Keratinocyte (primary cell): ENCODE measurements at regions not wholly inside any gene's neighbourhood (a gene's known extent, or its start where the extent isn't known, plus 50 kb on each side); places are given as distances from the start of the nearest gene placed in this dataset.

Experiments
- DNase-seq: peaks from one replicate; pipeline ENCODE4 v3.0.0-alpha.2; 2011; ENCODE audit warnings: low read depth, missing footprints, low spot score
- FAIRE-seq: peaks from 2 replicates; lab custom pipeline; 2011; peaks lifted over from hg19 to GRCh38; lab: Jason Lieb, UNC
- H2AFZ ChIP-seq: 2 replicates; pipeline ENCODE4 v1.6.0; 2012; ENCODE audit warnings: low read length, control low read depth, inconsistent platforms; ENCODE audit not compliant: control insufficient read depth
- H3K27ac ChIP-seq: 2 replicates; pipeline ENCODE4 v1.5.1; 2011; ENCODE audit warnings: low read length; ENCODE audit not compliant: control insufficient read depth, insufficient read depth
- H3K27me3 ChIP-seq: 3 replicates; pipeline ENCODE4 v1.6.0; 2011; ENCODE audit warnings: low read length; ENCODE audit not compliant: control insufficient read depth, insufficient read depth; ENCODE audit errors: extremely low read depth
- H3K36me3 ChIP-seq, 2 experiments: 2 replicates in 1 of 2; 3 replicates in 1 of 2; pipeline ENCODE4 v1.5.1; 2011; ENCODE audit warnings: low read length in 2 of 2, mild to moderate bottlenecking in 1 of 2; ENCODE audit not compliant: control insufficient read depth in 2 of 2, insufficient read depth in 2 of 2; ENCODE audit errors: extremely low read depth in 1 of 2
- H3K4me1 ChIP-seq: 3 replicates; pipeline ENCODE4 v1.5.1; 2011; ENCODE audit warnings: low read length; ENCODE audit not compliant: control insufficient read depth, insufficient read depth; ENCODE audit errors: extremely low read depth
- H3K4me2 ChIP-seq: 3 replicates; pipeline ENCODE4 v1.6.0; 2011; ENCODE audit warnings: low read depth, low read length; ENCODE audit not compliant: control insufficient read depth, insufficient read depth; ENCODE audit errors: extremely low read depth
- H3K4me3 ChIP-seq, 3 experiments: fragments of 200-600 bp in 1 of 3; sonication (generic) in 1 of 3; 2 replicates in 2 of 3; 3 replicates in 1 of 3; pipeline ENCODE4 v1.5.1; 2011 to 2016; ENCODE audit warnings: low read length in 3 of 3, mild to moderate bottlenecking in 3 of 3, control low read depth in 2 of 3, inconsistent platforms in 1 of 3, low read depth in 1 of 3, mixed read lengths in 1 of 3, mixed run types in 1 of 3, moderate library complexity in 1 of 3; ENCODE audit not compliant: control insufficient read depth in 2 of 3, insufficient read depth in 2 of 3; ENCODE audit errors: extremely low read depth in 1 of 3
- H3K79me2 ChIP-seq: 2 replicates; pipeline ENCODE4 v1.6.0; 2012; ENCODE audit warnings: low read length; ENCODE audit not compliant: control insufficient read depth, insufficient read depth
- H3K9ac ChIP-seq: 3 replicates; pipeline ENCODE4 v1.6.0; 2011; ENCODE audit warnings: low read length; ENCODE audit not compliant: control insufficient read depth, insufficient read depth; ENCODE audit errors: extremely low read depth
- H3K9me1 ChIP-seq: 3 replicates; pipeline ENCODE4 v1.6.0; 2011; ENCODE audit warnings: low read length; ENCODE audit not compliant: control insufficient read depth, insufficient read depth; ENCODE audit errors: extremely low read depth
- H3K9me3 ChIP-seq: 2 replicates; pipeline ENCODE4 v1.5.1; 2012; ENCODE audit warnings: low read depth, low read length; ENCODE audit not compliant: control insufficient read depth
- H4K20me1 ChIP-seq: 3 replicates; pipeline ENCODE4 v1.6.0; 2011; ENCODE audit warnings: low read length; ENCODE audit not compliant: control insufficient read depth, insufficient read depth; ENCODE audit errors: extremely low read depth
- EZH2 ChIP-seq: IDR thresholded peaks from one replicate; pipeline ENCODE4 v1.6.1; 2012; ENCODE audit warnings: inconsistent platforms, mild to moderate bottlenecking, low read length, moderate library complexity
- dilution Hi-C: fragments of 300-500 bp; cut with MboI; formaldehyde crosslinking; loops from one replicate; pipeline ENCODE4 v1.7.0; 2020; ENCODE audit warnings: low sequenced_read_pairs; ENCODE audit not compliant: extremely low pct_ligation_motif_present
- TF ChIP-seq, protein P1 (sequence below), 3 experiments: IDR thresholded peaks in 1 of 3; conservative IDR thresholded peaks in 1 of 3; optimal IDR thresholded peaks in 1 of 3; 2 replicates in 2 of 3; 3 replicates in 1 of 3; pipeline versions ENCODE3 to v1.5.1; 2011; ENCODE audit warnings: low read length in 3 of 3, mild to moderate bottlenecking in 3 of 3, moderate library complexity in 2 of 3, control low read depth in 1 of 3, inconsistent platforms in 1 of 3; ENCODE audit not compliant: insufficient read depth in 2 of 3; ENCODE audit errors: extremely low read depth in 1 of 3

- dilution Hi-C loops = no loop called here
- no peaks in the 10 kb centered on the region for H3K4me1 ChIP-seq
- H3K9me3 ChIP-seq = no peaks in the 10 kb centered on the region
- no peaks in the 10 kb centered on the region for H3K9me1 ChIP-seq
- H3K4me3 ChIP-seq = no peak overlapping the region
- no peak overlapping the region for H3K27ac ChIP-seq
- FAIRE-seq (no peak), DNase-seq (no peak)
- no peaks in the 10 kb centered on the region for H3K79me2 ChIP-seq
- no peak overlapping the region for H3K4me2 ChIP-seq
- H2AFZ ChIP-seq = no peak overlapping the region
- H4K20me1 ChIP-seq = no peaks in the 10 kb centered on the region
- no peak for TF ChIP-seq EZH2
- TF ChIP-seq, protein P1, sequence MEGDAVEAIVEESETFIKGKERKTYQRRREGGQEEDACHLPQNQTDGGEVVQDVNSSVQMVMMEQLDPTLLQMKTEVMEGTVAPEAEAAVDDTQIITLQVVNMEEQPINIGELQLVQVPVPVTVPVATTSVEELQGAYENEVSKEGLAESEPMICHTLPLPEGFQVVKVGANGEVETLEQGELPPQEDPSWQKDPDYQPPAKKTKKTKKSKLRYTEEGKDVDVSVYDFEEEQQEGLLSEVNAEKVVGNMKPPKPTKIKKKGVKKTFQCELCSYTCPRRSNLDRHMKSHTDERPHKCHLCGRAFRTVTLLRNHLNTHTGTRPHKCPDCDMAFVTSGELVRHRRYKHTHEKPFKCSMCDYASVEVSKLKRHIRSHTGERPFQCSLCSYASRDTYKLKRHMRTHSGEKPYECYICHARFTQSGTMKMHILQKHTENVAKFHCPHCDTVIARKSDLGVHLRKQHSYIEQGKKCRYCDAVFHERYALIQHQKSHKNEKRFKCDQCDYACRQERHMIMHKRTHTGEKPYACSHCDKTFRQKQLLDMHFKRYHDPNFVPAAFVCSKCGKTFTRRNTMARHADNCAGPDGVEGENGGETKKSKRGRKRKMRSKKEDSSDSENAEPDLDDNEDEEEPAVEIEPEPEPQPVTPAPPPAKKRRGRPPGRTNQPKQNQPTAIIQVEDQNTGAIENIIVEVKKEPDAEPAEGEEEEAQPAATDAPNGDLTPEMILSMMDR (optimal IDR thresholded peaks at IDR 0.05 in 1 of 3, IDR thresholded peaks at IDR 0.05 in 1 of 3, conservative IDR thresholded peaks at IDR 0.05 in 1 of 3; ENCODE audit: extremely low read depth in 1 of 3, insufficient read depth in 2 of 3, low read length in 3 of 3) = no peak
- H3K36me3 ChIP-seq = no peaks in the 10 kb centered on the region
- no peaks in the 10 kb centered on the region for H3K27me3 ChIP-seq
- no peak overlapping the region for H3K9ac ChIP-seq
Observed at GRCh38 chr5:101997235-101997634, 298.8 kb downstream of the SLCO4C1 start.

GRCh38 chr5:101995585-101995984, 300.5 kb downstream of the SLCO4C1 start:
- no peak overlapping the region for H3K9ac ChIP-seq
- no peaks in the 10 kb centered on the region for H3K79me2 ChIP-seq
- H3K27ac ChIP-seq = no peak overlapping the region
- no peak overlapping the region for H3K4me2 ChIP-seq
- DNase-seq (no peak), FAIRE-seq (no peak)
- no peaks in the 10 kb centered on the region for H3K36me3 ChIP-seq
- no peaks in the 10 kb centered on the region for H3K4me1 ChIP-seq
- no peak overlapping the region for H2AFZ ChIP-seq
- dilution Hi-C loops = no loop called here
- no peaks in the 10 kb centered on the region for H3K9me3 ChIP-seq
- no peaks in the 10 kb centered on the region for H4K20me1 ChIP-seq
- no peak overlapping the region for H3K4me3 ChIP-seq
- no peaks in the 10 kb centered on the region for H3K9me1 ChIP-seq
- TF ChIP-seq EZH2 = no peak
- TF ChIP-seq, protein P1 (optimal IDR thresholded peaks at IDR 0.05 in 1 of 3, IDR thresholded peaks at IDR 0.05 in 1 of 3, conservative IDR thresholded peaks at IDR 0.05 in 1 of 3; ENCODE audit: extremely low read depth in 1 of 3, insufficient read depth in 2 of 3, low read length in 3 of 3) = no peak
- no peaks in the 10 kb centered on the region for H3K27me3 ChIP-seq
